ENCODE measurements at regions not wholly inside any gene's neighbourhood (a gene's known extent, or its start where the extent isn't known, plus 50 kb on each side); places are given as distances from the start of the nearest gene placed in this dataset.

DNA sequence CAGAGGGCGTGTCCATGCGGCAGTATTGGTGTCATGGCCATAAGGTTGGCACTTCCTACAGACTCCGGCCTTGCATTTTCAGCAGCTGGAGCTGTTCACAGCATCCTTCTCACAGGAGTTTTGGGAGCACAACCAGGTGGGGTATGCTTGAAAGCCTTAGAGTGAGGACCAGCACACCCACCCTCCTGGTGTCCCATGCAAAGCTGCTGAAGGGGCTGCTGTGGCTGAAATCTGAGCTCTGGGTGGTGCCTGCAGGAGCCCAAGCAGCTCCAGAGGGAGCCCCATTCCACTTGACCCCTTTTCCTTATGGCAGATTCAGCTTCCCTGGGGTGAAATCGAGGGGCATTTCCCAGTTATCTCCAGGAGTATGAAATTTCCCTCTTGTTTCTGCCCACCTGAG lies 74.0 kb upstream of the BHLHE23 start:
- no peak overlapping the region for H3K27ac ChIP-seq
- TF ChIP-seq CTCF (conservative IDR thresholded peaks at IDR 0.05) (no peak), ZFX (IDR thresholded peaks at IDR 0.05) (no peak)

- TF ChIP-seq CTCF (conservative IDR thresholded peaks at IDR 0.05) (no peak), ZFX (IDR thresholded peaks at IDR 0.05) (no peak)
Observed at GRCh38 chr20:63080411-63080810, 73.6 kb upstream of the BHLHE23 start.

GRCh38 chr20:63079971-63080370 lies 73.2 kb upstream of the BHLHE23 start:
- H3K27ac ChIP-seq, result no peak overlapping the region
- TF ChIP-seq ZFX (IDR thresholded peaks at IDR 0.05), result no peak
- TF ChIP-seq CTCF (conservative IDR thresholded peaks at IDR 0.05), result no peak

More at GRCh38 chr20:63080411-63080810, 73.6 kb upstream of the BHLHE23 start:
- H3K27ac ChIP-seq, result no peak overlapping the region

- no peak overlapping the region for H3K27ac ChIP-seq
- TF ChIP-seq CTCF (conservative IDR thresholded peaks at IDR 0.05), result no peak
- no peak for TF ChIP-seq ZFX (IDR thresholded peaks at IDR 0.05)
Observed at GRCh38 chr20:63077705-63078104, 70.9 kb upstream of the BHLHE23 start.

GRCh38 chr20:63076421-63076820 lies 69.7 kb upstream of the BHLHE23 start:
- TF ChIP-seq CTCF (conservative IDR thresholded peaks at IDR 0.05) (no peak), ZFX (IDR thresholded peaks at IDR 0.05) (no peak)
- H3K27ac ChIP-seq, result no peak overlapping the region

GRCh38 chr20:63074631-63075030 lies 67.9 kb upstream of the BHLHE23 start:
- no peak for TF ChIP-seq CTCF (conservative IDR thresholded peaks at IDR 0.05)
- TF ChIP-seq ZFX (IDR thresholded peaks at IDR 0.05), result no peak
- H3K27ac ChIP-seq, result no peak overlapping the region

- no peak for TF ChIP-seq ZFX (IDR thresholded peaks at IDR 0.05)
- TF ChIP-seq CTCF (conservative IDR thresholded peaks at IDR 0.05), result no peak
- no peak overlapping the region for H3K27ac ChIP-seq
Observed at GRCh38 chr20:63074182-63074581, 67.4 kb upstream of the BHLHE23 start.

All from C4-2B (cell line).